NOMO-1 treated with DMSO at 0.1 percent for 48 hours (cell line): ENCODE measurements at regions not wholly inside any gene's neighbourhood (a gene's known extent, or its start where the extent isn't known, plus 50 kb on each side); places are given as distances from the start of the nearest gene placed in this dataset.
"Not testable (repeated sequence)": the region's sequence is repeated elsewhere in the genome, so short reads cannot be mapped to it uniquely, and the experiment has no call there.

Experiments used
- DNase-seq: peaks from one replicate; lab custom pipeline; 2025; ENCODE audit not compliant: unreplicated experiment; lab: John Stamatoyannopoulos, UW

GRCh38 chr6:134416418-134417154, 98.7 kb upstream of the SGK1 start:
- DNase-seq, result no peak

GRCh38 chr6:134415656-134416055, 97.7 kb upstream of the SGK1 start:
- DNase-seq, result no peak

GRCh38 chr6:134415194-134415593, 97.3 kb upstream of the SGK1 start:
- no peak for DNase-seq

GRCh38 chr6:134414793-134415192, 96.9 kb upstream of the SGK1 start:
- no peak for DNase-seq

- peak; percentile 86 for DNase-seq
Observed at GRCh38 chr6:134413241-134413643, 95.3 kb upstream of the SGK1 start.

GRCh38 chr6:134410541-134410940, 92.6 kb upstream of the SGK1 start:
- DNase-seq, result no peak

- no peak for DNase-seq
Observed at GRCh38 chr6:134407791-134408190, 89.9 kb upstream of the SGK1 start.

GRCh38 chr6:134406311-134406710, 88.4 kb upstream of the SGK1 start:
- no peak for DNase-seq

GRCh38 chr6:134405386-134406087, 87.6 kb upstream of the SGK1 start:
- no peak for DNase-seq

GRCh38 chr6:134403312-134403711, 85.4 kb upstream of the SGK1 start:
- not testable (repeated sequence) for DNase-seq

GRCh38 chr6:134402372-134402984, 84.6 kb upstream of the SGK1 start:
- DNase-seq, result no peak

- DNase-seq, result no peak
Observed at GRCh38 chr6:134400941-134401340, 83.0 kb upstream of the SGK1 start.

- DNase-seq, result peak; percentile 77
Observed at GRCh38 chr6:134398453-134398852, 80.5 kb upstream of the SGK1 start.

- DNase-seq, result no peak
Observed at GRCh38 chr6:134397676-134398075, 79.8 kb upstream of the SGK1 start.

GRCh38 chr6:134394905-134395304, 77.0 kb upstream of the SGK1 start:
- no peak for DNase-seq

- DNase-seq, result no peak
Observed at GRCh38 chr6:134394208-134394607, 76.3 kb upstream of the SGK1 start.

- no peak for DNase-seq
Observed at GRCh38 chr6:134391205-134391604, 73.3 kb upstream of the SGK1 start.

- DNase-seq, result no peak
Observed at GRCh38 chr6:134389658-134390057, 71.7 kb upstream of the SGK1 start.

GRCh38 chr6:134389129-134389528, 71.2 kb upstream of the SGK1 start:
- DNase-seq, result peak; percentile 66

- DNase-seq, result not testable (repeated sequence)
Observed at GRCh38 chr6:134386482-134386881, 68.6 kb upstream of the SGK1 start.

- no peak for DNase-seq
Observed at GRCh38 chr6:134381959-134382358, 64.0 kb upstream of the SGK1 start.

- DNase-seq, result no peak
Observed at GRCh38 chr6:134379599-134379998, 61.7 kb upstream of the SGK1 start.
